Activated CD4-positive, alpha-beta T cell treated with anti-CD3 and anti-CD28 coated beads, Interleukin-2, Interleukin-4, amounts not matched to agents 100 ng/mL and 50 ng/mL, durations not matched to agents 16 hours and 8 hours (primary cell): ENCODE measurements at regions not wholly inside any gene's neighbourhood (a gene's known extent, or its start where the extent isn't known, plus 50 kb on each side); places are given as distances from the start of the nearest gene placed in this dataset.

Source experiments
- DNase-seq: peaks from one replicate; pipeline ENCODE4 v3.0.0-alpha.2; 2020; ENCODE audit warnings: low spot score

DNA sequence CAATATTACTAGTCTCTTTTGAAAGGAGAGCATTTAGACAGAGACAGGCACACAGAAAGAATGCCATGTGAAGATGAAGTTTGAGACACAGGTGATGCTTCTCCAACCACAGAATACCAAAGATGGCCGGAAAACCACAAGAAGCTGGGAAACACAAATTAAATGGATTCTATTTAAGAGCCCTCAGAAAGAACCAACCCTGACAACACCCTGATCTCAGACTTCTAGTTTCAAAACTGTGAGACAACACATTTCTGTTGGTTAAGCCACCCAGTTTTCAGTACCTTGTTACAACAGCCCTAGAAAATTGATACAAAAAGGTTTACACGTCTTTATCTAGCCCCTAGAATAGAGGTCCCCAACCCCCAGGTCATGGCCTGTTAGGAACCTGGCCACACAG is 79.8 kb upstream of the CCNG1 start:
- DNase-seq = no peak

DNA sequence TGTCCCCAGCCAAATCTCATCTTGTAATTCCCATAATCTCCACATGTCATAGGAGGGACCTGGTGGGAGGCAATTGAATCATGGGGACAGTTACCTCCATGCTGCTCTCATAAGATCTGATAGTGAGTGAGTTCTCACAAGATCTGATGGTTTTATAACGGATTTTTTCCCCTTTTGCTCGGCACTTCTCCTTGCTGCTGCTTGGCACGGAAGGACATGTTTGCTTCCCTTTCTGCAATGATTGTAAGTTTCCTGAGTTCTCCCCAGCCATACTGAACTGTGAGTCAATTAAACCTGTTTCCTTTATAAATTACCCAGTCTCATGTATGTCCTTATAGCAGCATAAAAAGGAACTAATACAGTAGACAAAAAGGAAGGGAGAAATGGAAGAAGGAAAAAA is 76.7 kb upstream of the CCNG1 start:
- DNase-seq = no peak

DNA sequence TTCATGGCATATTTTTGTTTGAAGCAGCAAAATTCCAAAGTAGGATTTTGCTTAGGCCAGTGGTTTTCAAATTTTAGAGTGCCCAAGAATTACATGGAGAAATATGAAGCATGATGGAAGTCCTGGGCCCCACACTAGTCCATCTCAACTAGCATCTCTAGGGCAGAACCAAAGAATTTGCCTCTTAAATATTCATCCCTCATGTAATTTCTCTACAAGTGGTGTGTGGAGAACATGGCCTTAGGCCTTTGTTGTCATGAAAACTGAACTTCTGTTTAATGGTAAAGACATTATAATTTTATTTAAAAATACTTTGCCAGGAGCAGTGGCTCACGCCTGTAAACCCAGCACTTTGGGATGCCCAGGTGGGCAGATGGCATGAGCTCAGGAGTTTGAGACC is 75.9 kb upstream of the CCNG1 start:
- no peak for DNase-seq

DNA sequence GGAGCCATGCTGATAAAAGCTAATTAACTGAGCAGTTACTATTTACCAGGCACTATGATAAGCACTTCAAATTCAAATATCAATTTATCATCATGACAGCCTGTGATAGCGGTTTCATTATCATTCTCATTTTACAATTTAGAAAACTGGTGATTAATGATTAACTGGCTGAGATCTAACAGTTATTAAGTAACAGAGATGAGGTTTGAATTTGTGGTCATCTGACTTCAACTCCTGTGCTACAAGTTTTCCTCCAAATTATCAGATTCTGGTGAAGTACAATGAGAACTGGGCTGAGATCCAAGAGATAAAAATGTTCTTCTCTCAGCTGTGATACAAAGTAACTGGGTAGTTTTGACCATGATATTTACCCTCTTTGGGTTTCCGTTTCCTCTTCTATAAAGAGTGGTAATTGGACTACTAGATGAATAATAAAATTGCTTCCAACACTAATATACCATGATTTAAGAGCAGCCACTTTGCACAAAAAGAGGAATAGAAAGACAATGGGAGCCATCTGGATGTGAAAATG is 74.5 kb upstream of the CCNG1 start:
- no peak for DNase-seq

DNA sequence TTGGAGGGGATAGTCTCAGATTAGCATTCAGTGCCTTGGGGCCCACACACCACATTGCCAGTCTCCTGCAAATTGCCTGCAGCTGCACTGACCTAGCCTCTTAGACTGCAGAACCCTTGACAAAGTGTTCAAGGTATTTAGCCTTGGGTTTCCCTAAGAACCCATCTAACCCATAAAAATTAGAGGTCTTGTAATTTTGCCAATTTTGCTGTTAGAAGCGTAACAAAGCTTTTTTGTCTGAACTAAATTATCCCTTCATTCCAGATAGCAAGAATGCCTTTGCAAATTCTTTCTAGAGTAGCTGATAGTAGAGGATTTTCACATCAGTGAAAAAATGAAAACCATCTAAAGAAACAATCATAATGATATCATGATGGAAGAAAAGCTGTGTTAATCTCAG is 74.0 kb upstream of the CCNG1 start:
- DNase-seq = no peak

DNA sequence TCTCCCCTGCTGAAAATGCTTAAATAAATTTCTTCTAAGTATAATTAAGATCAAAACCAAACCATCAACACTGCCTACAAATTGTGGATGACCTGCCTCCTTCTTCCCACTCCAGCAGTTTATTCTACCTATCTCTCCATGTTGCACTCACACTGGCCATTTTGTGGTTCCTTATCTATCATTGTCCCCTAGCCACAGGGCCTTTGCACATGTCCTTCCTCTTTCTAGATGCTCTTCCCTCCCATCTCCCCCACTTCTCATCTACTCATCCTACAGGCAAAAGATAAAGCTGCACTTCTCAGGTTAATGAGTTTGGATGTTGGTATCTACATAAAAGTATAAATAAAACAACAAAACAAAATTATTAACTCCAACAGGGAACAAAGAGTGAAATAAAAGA is 70.6 kb upstream of the CCNG1 start:
- no peak for DNase-seq

DNA sequence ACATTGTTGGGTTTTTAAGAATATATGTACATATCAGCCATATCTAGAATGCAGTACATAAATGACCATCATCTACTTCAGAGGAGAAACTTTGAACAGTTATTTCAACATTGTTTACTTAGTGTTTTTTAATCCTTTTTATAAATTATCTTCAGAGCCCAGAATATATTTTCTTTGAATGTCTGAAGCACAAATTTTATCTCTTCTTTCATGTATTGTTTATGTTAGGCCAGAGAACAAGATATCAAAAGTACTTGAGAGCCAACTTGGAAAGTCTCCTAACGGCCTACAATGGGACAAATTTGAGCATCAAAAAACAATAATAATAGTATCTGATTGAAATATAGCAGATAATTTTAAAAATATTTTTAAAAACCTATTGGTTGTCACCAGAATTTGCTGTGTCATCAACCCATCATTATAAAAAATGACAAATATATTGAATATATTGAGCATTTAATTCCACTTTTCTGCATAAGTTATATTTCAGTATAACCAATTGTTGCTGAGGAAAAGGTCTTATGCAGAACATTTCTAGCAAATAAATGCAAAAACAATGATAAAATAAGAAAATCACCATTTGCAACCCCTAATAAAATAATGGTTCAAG is 67.5 kb upstream of the CCNG1 start:
- DNase-seq = no peak

DNA sequence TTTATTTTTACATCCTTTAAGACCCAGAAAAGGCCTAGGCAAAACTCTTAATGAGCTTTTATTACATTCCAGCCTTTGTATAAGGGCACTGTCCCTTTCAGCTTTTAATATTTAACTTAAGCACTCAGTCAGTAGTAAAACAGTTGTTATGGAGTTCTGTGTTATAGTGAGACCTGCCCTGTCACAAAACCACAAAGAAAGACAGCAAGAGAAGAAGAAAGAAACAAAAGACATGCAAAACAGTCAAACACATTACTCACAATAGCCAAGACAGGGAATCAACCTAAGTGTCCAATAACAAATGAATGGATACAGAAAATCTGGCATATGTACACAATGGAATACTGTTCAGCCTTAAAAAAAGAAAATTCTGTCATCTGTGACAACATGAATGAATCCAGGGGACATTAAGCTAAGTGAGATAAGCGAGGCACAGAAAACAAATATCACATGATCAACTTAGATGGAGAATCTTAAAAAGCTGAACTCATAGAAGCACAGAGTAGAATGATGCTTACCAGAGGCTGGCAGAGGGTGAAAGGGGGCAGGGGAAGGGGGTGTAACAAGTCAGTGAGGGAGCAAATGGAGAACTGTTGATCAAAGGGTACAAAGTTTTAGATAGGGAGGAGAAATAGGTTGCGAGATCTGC is 63.8 kb upstream of the CCNG1 start:
- DNase-seq = no peak

DNA sequence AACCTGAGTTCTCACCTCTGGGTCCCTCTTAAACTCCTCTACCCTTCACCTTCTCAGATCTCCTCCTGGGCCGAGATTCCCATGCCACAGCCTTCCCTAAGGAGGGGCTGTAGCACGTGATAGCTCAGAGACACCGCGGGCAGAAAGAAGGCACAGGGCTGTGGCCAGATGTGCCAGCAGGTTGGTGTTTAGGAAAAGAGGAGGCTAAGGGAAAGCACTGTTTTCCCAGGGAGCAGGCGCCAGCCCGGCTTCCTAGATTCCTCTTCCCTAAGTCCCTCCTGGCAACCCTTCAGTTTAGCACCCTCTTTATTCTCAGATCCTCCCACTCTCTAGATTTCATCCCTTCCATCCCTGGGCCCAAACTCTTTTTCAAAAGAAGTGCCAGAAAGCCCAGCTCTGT is 59.4 kb upstream of the CCNG1 start:
- DNase-seq = no peak

DNA sequence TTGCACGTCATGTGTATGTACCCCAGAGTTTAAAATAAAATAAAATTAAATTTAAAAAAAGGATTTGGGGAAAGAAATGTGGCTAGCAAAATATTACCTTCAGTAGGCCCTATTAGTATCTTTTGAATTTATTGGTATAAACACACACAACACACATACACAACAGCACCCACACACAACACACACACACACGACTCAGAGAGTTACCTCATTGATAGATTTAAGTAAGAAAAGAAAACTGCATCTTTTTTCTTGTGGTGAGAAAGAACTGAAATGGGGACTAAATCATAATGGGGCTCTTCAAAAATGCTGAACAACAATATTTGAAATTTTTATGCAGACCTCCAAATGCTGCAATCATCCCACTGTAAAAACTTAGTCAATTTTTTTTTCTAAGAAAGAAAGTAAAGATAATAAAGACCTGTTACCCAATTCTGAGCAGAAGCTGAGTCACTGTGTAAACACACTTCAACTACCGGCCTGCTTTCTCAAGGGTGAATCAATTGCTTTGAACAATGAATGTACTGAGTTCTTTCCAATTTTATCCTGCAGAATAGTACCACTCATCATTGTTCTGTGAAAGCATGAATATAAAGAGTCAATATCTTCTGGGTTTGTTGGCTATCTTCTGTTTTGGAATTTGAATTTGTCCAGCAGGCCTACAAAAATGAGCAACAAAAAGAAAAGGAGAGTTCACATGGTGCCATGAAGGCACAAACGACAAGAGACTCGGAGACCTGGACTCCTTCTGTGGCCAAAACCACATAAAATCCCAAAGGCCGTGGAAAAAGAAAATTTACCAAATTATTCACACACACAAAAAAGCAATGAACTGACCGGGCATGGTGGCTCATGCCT is 57.9 kb upstream of the CCNG1 start:
- no peak for DNase-seq

DNA sequence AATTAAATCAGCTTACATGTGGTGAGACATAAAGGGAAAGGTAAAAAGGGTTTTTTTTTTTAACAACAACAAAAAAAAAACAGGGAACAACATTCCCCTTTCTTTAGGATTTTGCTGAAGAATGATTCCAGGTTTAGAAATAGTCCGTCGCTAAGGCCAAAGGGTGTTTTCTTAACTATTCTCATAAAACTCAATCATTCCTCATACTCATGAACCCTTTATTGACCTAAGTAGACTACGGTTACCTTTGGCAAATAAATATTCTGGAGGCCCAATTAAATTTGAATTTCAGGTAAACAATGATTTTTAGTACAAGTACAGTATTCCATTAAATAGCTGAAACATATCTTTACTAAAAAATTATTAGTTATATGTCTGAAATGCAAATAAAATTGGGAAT is 55.6 kb upstream of the CCNG1 start:
- DNase-seq = no peak

DNA sequence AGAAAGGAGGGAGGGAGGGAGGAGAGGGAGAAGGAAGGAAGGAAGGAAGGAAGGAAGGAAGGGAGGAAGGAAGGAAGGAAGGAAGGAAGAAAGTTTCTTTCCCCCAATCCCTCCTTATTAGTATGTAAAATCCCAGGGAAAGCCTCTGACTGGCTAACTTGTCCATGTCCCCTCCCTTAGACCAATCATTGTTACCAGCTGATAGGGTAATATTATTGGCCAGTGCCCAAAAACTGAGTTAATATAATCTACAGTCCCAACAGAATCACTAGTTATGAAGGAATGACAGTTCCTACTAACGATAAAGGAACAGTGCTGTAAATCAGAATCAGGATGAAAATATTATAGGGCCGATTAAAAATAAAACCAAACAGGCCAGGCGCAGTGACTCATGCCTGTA is 53.6 kb upstream of the CCNG1 start:
- no peak for DNase-seq

DNA sequence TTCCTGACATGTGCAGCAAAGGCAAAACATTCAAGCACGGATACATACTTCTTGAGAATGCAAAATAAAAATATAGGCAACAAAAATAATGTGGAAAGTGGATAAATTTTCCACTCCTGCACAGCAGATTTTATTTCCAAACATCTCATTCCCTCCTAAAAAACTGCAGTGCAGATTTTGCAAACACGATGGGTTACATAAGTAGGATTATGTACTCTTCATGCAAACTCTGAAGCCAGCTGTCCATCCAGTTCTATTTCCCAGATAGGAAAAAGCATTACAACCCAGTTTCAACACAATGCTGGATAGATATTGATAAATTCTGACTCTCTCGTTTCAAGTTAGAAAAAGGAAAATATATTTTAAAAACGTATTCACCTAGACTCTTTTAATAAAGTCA is 52.7 kb upstream of the CCNG1 start:
- no peak for DNase-seq

DNA sequence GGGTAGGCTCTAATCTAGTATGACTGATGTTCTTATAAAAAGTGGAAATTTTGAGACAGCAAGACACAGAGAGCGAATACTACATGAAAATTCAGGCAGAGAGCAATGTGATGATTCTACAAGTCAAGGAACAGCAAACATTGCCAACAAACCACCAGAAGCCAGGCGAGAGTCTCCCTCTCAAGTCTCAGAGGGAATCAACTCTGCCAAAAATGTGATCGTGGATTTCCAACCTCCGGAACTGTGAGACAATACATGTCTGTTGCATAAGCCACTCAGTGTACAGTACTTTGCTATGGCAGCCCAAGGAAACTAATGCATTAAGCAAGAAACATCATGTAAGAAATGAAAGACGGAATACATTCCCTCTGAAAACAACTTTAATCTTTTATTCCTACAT is 52.1 kb upstream of the CCNG1 start:
- DNase-seq = no peak

DNA sequence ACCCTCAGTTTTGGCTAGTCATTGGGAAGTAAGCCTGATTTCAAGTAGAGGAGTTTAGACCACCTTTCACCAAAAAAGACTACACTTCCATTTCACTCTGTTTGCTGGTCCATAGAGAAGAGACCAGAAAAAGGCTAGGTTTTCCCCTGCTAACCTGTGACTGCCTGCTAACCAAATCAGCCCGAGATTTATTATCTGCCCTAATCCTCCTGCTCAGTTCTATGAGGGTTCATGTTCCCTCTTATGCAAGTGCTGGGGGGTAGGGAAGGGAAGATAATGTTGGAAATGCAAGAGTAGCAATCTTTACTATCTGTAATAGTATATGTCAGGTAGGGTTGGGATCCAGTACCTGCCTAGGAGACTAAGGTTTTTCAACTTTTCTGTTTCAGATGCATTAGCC is 51.6 kb upstream of the CCNG1 start:
- DNase-seq = no peak

DNA sequence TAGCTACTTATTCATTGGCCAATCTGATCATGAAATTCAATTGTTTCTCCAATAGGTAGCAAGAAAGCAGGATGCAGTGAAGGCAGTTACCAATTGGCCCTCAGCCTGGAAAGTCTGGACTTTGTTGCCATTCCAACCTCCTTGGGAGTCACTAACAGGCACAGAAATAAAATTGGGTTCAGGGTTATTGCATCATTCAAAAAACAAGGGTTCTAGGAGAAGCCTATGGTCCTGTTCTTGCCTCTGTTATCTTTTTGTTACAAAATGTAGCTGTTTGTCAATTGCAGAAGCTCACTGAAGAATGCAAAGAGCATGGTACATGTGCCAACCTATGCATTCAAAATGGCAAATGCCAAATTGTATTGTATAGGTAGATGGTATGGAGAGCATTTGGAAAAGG is 51.0 kb upstream of the CCNG1 start:
- DNase-seq = no peak

DNA sequence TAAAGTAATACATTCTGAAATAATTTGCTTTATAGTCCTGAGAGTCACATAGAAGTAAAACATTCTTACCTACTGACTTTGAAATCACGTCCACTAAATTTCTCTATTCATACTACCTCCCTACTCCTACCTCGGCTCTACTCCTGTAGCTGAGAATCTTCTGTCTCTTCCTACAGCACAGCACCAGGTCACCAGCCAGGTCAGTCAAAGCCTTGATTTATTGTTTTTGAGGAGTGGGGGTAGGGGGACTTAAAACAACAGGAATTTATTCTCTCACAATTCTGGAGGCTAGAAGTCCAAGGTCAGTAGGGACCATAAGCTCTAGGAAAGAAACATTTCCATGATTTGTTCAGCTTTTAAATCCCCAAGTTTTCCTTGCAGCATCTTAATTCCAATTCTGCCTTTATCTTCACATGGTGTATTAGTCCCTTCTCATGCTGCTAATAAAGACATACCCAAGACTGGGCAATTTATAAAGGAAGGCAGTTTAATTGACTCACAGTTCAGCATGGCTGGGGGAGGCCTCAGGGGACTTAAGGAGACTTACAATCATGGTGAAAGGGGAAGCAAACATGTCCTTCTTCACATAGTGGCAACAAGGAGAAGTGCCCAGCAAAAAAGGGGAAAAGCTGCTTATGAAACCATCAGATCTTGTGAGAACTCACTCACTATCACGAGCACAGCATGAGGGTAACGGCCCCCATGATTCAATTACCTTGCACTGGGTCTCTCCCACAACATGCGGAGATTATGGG is 49.6 kb upstream of the CCNG1 start:
- DNase-seq = no peak
